Neural crest cell (in vitro differentiated cells): ENCODE measurements at regions not wholly inside any gene's neighbourhood (a gene's known extent, or its start where the extent isn't known, plus 50 kb on each side); places are given as distances from the start of the nearest gene placed in this dataset.
A peak's percentile ranks its signal among the peaks of the same experiment; 100 is the strongest.
"Not testable (repeated sequence)": the region's sequence is repeated elsewhere in the genome, so short reads cannot be mapped to it uniquely, and the experiment has no call there.

Source experiments
- DNase-seq: peaks from one replicate; pipeline ENCODE4 v3.0.0; 2021; ENCODE audit warnings: low read depth, mixed read lengths, low spot score
- H3K27ac Mint-ChIP-seq: one replicate; pipeline ENCODE4 v1.8.0; 2021; ENCODE audit warnings: mild to moderate bottlenecking, mixed read lengths; ENCODE audit not compliant: unreplicated experiment
- H3K27me3 Mint-ChIP-seq: 2 replicates; pipeline ENCODE4 v1.8.0; 2021; ENCODE audit warnings: low read depth, mild to moderate bottlenecking, mixed read lengths
- H3K36me3 Mint-ChIP-seq: 2 replicates; pipeline ENCODE4 v1.8.0; 2021; ENCODE audit warnings: low read depth, mild to moderate bottlenecking, mixed read lengths
- H3K4me1 Mint-ChIP-seq: 2 replicates; pipeline ENCODE4 v1.8.0; 2021; ENCODE audit warnings: mixed read lengths
- H3K4me3 Mint-ChIP-seq: one replicate; pipeline ENCODE4 v1.8.0; 2021; ENCODE audit warnings: mild to moderate bottlenecking, mixed read lengths
- H3K9me3 Mint-ChIP-seq: 2 replicates; pipeline ENCODE4 v1.8.0; 2021; ENCODE audit warnings: mixed read lengths
- TF ChIP-seq, protein P1 (sequence below): fragments of 200-600 bp; sonication (generic); conservative IDR thresholded peaks from 2 replicates; pipeline ENCODE4 v1.5.0; 2021; ENCODE audit warnings: antibody characterized with exemption, mild to moderate bottlenecking

DNA sequence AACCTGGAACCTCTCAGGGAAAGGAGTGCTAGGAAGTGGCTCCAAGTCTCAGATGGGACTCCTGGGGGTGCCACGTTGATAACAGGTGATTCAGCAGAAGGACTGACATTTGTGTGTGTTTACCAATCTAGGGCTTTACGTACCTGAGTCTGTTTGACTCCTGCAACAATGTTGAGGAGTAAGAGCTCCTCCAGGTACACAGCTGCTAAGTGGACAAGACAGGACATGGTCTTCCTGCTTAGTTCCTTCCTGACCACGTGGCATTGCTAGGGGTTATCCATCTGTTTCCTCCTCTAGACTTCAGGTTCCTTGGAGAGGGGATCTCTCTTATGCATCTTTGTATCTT, 164.5 kb upstream of the SLC24A3 start:
- H3K4me1 Mint-ChIP-seq, result no peaks in the 10 kb centered on the region
- H3K36me3 Mint-ChIP-seq, result no peaks in the 10 kb centered on the region
- peaks cover 6% of the 10 kb centered on the region for H3K27me3 Mint-ChIP-seq
- H3K27ac Mint-ChIP-seq, result no peak overlapping the region
- TF ChIP-seq, protein P1, sequence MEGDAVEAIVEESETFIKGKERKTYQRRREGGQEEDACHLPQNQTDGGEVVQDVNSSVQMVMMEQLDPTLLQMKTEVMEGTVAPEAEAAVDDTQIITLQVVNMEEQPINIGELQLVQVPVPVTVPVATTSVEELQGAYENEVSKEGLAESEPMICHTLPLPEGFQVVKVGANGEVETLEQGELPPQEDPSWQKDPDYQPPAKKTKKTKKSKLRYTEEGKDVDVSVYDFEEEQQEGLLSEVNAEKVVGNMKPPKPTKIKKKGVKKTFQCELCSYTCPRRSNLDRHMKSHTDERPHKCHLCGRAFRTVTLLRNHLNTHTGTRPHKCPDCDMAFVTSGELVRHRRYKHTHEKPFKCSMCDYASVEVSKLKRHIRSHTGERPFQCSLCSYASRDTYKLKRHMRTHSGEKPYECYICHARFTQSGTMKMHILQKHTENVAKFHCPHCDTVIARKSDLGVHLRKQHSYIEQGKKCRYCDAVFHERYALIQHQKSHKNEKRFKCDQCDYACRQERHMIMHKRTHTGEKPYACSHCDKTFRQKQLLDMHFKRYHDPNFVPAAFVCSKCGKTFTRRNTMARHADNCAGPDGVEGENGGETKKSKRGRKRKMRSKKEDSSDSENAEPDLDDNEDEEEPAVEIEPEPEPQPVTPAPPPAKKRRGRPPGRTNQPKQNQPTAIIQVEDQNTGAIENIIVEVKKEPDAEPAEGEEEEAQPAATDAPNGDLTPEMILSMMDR, result no peak
- no peak overlapping the region for H3K4me3 Mint-ChIP-seq
- no peak for DNase-seq
- H3K9me3 Mint-ChIP-seq, result no peaks in the 10 kb centered on the region

GRCh38 chr20:19048995-19049501, 163.4 kb upstream of the SLC24A3 start:
- Mint-ChIP-seq H3K4me3 (no peak overlapping the region), H3K4me1 (no peaks in the 10 kb centered on the region), H3K9me3 (no peaks in the 10 kb centered on the region), H3K27ac (no peak overlapping the region), H3K27me3 (peaks cover 4% of the 10 kb centered on the region), H3K36me3 (no peaks in the 10 kb centered on the region)
- TF ChIP-seq, protein P1, result no peak
- no peak for DNase-seq

DNA sequence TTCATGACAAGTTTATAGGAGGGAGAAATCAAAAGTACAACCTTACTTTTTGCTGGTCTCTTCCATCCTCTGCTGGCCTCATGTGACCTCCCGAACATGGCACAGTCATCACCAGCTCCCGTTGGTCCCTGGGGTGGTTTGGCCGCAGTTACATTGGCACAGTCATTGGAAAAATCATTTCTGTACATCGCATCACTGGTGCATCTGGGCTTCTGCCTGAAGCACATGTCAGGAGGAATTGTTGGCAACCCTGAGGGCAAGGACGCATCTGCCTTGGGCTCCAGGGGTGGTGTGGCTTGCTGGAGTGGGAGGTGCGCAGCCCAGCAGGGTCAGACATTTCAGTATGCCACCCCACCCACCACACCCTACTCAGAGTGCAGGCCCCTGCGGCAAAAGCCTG, 162.9 kb upstream of the SLC24A3 start:
- H3K27me3 Mint-ChIP-seq, result peaks cover 4% of the 10 kb centered on the region
- H3K4me1 Mint-ChIP-seq, result no peaks in the 10 kb centered on the region
- TF ChIP-seq, protein P1, result no peak
- no peak for DNase-seq
- no peaks in the 10 kb centered on the region for H3K9me3 Mint-ChIP-seq
- H3K4me3 Mint-ChIP-seq, result no peak overlapping the region
- H3K27ac Mint-ChIP-seq, result no peak overlapping the region
- no peaks in the 10 kb centered on the region for H3K36me3 Mint-ChIP-seq

GRCh38 chr20:19056909-19057308, 155.5 kb upstream of the SLC24A3 start:
- TF ChIP-seq, protein P1, result peak; percentile 27
- H3K9me3 Mint-ChIP-seq, result peaks cover 10% of the 10 kb centered on the region
- H3K36me3 Mint-ChIP-seq, result peaks cover 2% of the 10 kb centered on the region
- H3K27me3 Mint-ChIP-seq, result peaks cover 8% of the 10 kb centered on the region
- no peaks in the 10 kb centered on the region for H3K4me1 Mint-ChIP-seq
- DNase-seq, result no peak
- H3K27ac Mint-ChIP-seq, result no peak overlapping the region
- H3K4me3 Mint-ChIP-seq, result no peak overlapping the region

- H3K27me3 Mint-ChIP-seq, H3K4me3 Mint-ChIP-seq, H3K27ac Mint-ChIP-seq, DNase-seq, H3K4me1 Mint-ChIP-seq, H3K36me3 Mint-ChIP-seq: not testable (repeated sequence)
- peaks cover 30% of the 10 kb centered on the region for H3K9me3 Mint-ChIP-seq
Measured at GRCh38 chr20:19064788-19065187, 147.7 kb upstream of the SLC24A3 start.

DNA sequence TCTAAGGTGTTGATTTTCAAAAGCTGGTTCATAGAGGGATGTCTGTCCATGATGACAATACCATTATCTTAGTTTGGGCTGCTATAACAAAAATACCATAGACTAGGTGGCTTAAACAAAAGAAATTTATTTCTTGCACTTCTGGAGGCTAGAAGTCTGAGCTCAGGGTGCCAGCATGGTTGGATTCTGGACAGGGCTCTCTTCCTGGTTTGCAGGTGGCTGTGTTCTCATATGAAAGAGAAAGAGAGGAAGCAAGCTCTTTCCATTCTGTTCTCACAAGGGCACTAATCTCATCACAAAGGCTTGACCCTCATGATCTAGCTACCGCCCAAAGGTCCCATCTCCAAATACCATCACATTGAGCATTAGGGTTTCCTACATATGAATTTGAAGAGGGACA, 144.5 kb upstream of the SLC24A3 start:
- H3K27ac Mint-ChIP-seq, result no peak overlapping the region
- TF ChIP-seq, protein P1, result no peak
- H3K4me1 Mint-ChIP-seq, result no peaks in the 10 kb centered on the region
- no peak for DNase-seq
- H3K27me3 Mint-ChIP-seq, result peaks cover 11% of the 10 kb centered on the region
- H3K36me3 Mint-ChIP-seq, result peaks cover 6% of the 10 kb centered on the region
- H3K9me3 Mint-ChIP-seq, result peaks cover 18% of the 10 kb centered on the region
- H3K4me3 Mint-ChIP-seq, result no peak overlapping the region
